Fibroblast of skin of abdomen (primary cell): ENCODE measurements at regions not wholly inside any gene's neighbourhood (a gene's known extent, or its start where the extent isn't known, plus 50 kb on each side); places are given as distances from the start of the nearest gene placed in this dataset.
"Not testable (repeated sequence)": the region's sequence is repeated elsewhere in the genome, so short reads cannot be mapped to it uniquely, and the experiment has no call there.

Experiments
- DNase-seq: peaks from one replicate; pipeline ENCODE4 v3.0.0-alpha.2; 2013

DNA sequence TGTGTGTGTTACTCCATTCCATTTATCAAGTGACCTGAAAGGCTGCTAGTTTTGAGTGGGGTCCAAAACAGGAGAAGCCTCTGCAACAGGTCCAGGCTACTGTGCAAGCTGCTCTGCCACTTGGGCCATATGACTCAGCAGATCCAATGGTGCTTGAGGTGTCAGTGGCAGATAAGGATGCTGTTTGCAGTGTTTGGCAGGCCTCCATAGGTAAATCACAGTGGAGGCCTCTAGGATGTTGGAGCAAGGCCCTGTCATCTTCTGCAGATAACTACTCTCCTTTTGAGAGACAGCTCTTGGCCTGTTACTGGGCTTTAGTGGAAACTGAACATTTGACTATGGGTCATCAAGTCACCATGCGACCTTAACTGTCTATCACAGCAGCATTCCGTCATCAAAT, 52.3 kb upstream of the SMARCAD1 start:
- DNase-seq, result not testable (repeated sequence)

DNA sequence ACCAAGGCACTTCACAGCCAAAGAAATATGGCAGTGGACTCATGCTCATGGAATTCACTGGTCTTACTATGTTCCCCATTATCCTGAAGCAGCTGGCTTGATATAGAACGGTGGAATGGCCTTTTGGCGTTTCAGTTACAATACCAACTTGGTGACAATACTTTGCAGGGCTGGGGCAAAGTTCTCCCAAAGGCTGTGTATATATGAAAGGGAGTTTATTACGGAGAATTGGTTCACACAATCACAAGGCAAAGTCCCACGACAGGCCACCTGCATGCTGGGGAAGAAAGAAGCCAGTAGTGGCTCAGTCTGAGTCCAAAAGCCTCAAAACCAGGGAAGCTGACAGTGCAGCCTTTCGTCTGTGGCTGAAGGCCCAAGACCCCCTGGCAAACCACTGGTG, 50.8 kb upstream of the SMARCAD1 start:
- no peak for DNase-seq
